Gastrocnemius medialis (tissue), 4 donors: ENCODE measurements at regions not wholly inside any gene's neighbourhood (a gene's known extent, or its start where the extent isn't known, plus 50 kb on each side); places are given as distances from the start of the nearest gene placed in this dataset.

Experiments
- CTCF ChIP-seq, 5 experiments: fragments of 450-650 bp in 3 of 5; fragments of 200-600 bp in 2 of 5; sonication (generic) in 2 of 5; IDR thresholded peaks in 4 of 5; conservative IDR thresholded peaks in 1 of 5; 1 replicate in 4 of 5; 2 replicates in 1 of 5; pipeline ENCODE4 v1.5.1; 2016 to 2019; ENCODE audit warnings: antibody characterized with exemption in 5 of 5, mild to moderate bottlenecking in 3 of 5, moderate library complexity in 3 of 5
- POLR2A ChIP-seq, 2 donors: fragments of 450-650 bp; IDR thresholded peaks; one replicate each; pipeline ENCODE4 v1.6.1; 2017; ENCODE audit warnings: antibody characterized with exemption in 2 of 2, mild to moderate bottlenecking in 2 of 2, moderate library complexity in 2 of 2

- TF ChIP-seq POLR2A (IDR thresholded peaks at IDR 0.05) (no peak), CTCF (IDR thresholded peaks at IDR 0.05 in 4 of 5, conservative IDR thresholded peaks at IDR 0.05 in 1 of 5) (no peak)
Observed at GRCh38 chr1:234776256-234776875, 166.4 kb upstream of the IRF2BP2 start.
